ENCODE measurements at regions not wholly inside any gene's neighbourhood (a gene's known extent, or its start where the extent isn't known, plus 50 kb on each side); places are given as distances from the start of the nearest gene placed in this dataset.

- Histone ChIP-seq H2AFZ (ENCODE audit: control insufficient read depth, low read length) (no peak overlapping the region), H3K4me1 (ENCODE audit: control insufficient read depth, extremely low read depth, insufficient read depth, low read length) (no peaks in the 10 kb centered on the region), H3K27me3 (ENCODE audit: control insufficient read depth, extremely low read depth, insufficient read depth, low read length) (peaks cover 28% of the 10 kb centered on the region), H3K4me3 (ENCODE audit: control insufficient read depth in 2 of 3, extremely low read depth in 1 of 3, insufficient read depth in 2 of 3, low read depth in 1 of 3, low read length in 3 of 3) (no peak overlapping the region), H3K79me2 (ENCODE audit: control insufficient read depth, insufficient read depth, low read length) (no peaks in the 10 kb centered on the region), H3K36me3 (ENCODE audit: control insufficient read depth in 2 of 2, extremely low read depth in 1 of 2, insufficient read depth in 2 of 2, low read length in 2 of 2) (no peaks in the 10 kb centered on the region), H3K9me1 (ENCODE audit: control insufficient read depth, extremely low read depth, insufficient read depth, low read length) (no peaks in the 10 kb centered on the region), H3K9ac (ENCODE audit: control insufficient read depth, extremely low read depth, insufficient read depth, low read length) (no peak overlapping the region), H3K9me3 (ENCODE audit: control insufficient read depth, low read depth, low read length) (no peaks in the 10 kb centered on the region), H3K4me2 (ENCODE audit: control insufficient read depth, extremely low read depth, insufficient read depth, low read depth, low read length) (no peak overlapping the region), H3K27ac (ENCODE audit: control insufficient read depth, insufficient read depth, low read length) (no peak overlapping the region), H4K20me1 (ENCODE audit: control insufficient read depth, extremely low read depth, insufficient read depth, low read length) (no peaks in the 10 kb centered on the region)
- no peak for DNase-seq (ENCODE audit: low read depth, low spot score)
- TF ChIP-seq EZH2 (IDR thresholded peaks at IDR 0.05; ENCODE audit: low read length) (no peak), CTCF (optimal IDR thresholded peaks at IDR 0.05 in 1 of 3, IDR thresholded peaks at IDR 0.05 in 1 of 3, conservative IDR thresholded peaks at IDR 0.05 in 1 of 3; ENCODE audit: extremely low read depth in 1 of 3, insufficient read depth in 2 of 3, low read length in 3 of 3) (no peak)
- dilution Hi-C loops (cut with MboI; ENCODE audit: extremely low pct_ligation_motif_present, low sequenced_read_pairs), result no loop called here
- no peak for FAIRE-seq
These were observed 148.2 kb upstream of the FSTL4 start for GRCh38 chr5:133760532-133760931.

GRCh38 chr5:133758641-133759040 is 146.3 kb upstream of the FSTL4 start:
- H2AFZ ChIP-seq (ENCODE audit: control insufficient read depth, low read length), result no peak overlapping the region
- FAIRE-seq (no peak), DNase-seq (ENCODE audit: low read depth, low spot score) (no peak)
- no peaks in the 10 kb centered on the region for H3K79me2 ChIP-seq (ENCODE audit: control insufficient read depth, insufficient read depth, low read length)
- no peak for TF ChIP-seq CTCF (optimal IDR thresholded peaks at IDR 0.05 in 1 of 3, IDR thresholded peaks at IDR 0.05 in 1 of 3, conservative IDR thresholded peaks at IDR 0.05 in 1 of 3; ENCODE audit: extremely low read depth in 1 of 3, insufficient read depth in 2 of 3, low read length in 3 of 3)
- TF ChIP-seq EZH2 (IDR thresholded peaks at IDR 0.05; ENCODE audit: low read length), result no peak
- no peaks in the 10 kb centered on the region for H3K9me3 ChIP-seq (ENCODE audit: control insufficient read depth, low read depth, low read length)
- dilution Hi-C loops (cut with MboI; ENCODE audit: extremely low pct_ligation_motif_present, low sequenced_read_pairs), result no loop called here
- no peak overlapping the region for H3K9ac ChIP-seq (ENCODE audit: control insufficient read depth, extremely low read depth, insufficient read depth, low read length)
- no peaks in the 10 kb centered on the region for H4K20me1 ChIP-seq (ENCODE audit: control insufficient read depth, extremely low read depth, insufficient read depth, low read length)
- no peaks in the 10 kb centered on the region for H3K36me3 ChIP-seq (ENCODE audit: control insufficient read depth in 2 of 2, extremely low read depth in 1 of 2, insufficient read depth in 2 of 2, low read length in 2 of 2)
- no peak overlapping the region for H3K4me2 ChIP-seq (ENCODE audit: control insufficient read depth, extremely low read depth, insufficient read depth, low read depth, low read length)
- no peak overlapping the region for H3K27ac ChIP-seq (ENCODE audit: control insufficient read depth, insufficient read depth, low read length)
- peaks cover 24% of the 10 kb centered on the region for H3K27me3 ChIP-seq (ENCODE audit: control insufficient read depth, extremely low read depth, insufficient read depth, low read length)
- no peaks in the 10 kb centered on the region for H3K9me1 ChIP-seq (ENCODE audit: control insufficient read depth, extremely low read depth, insufficient read depth, low read length)
- no peak overlapping the region for H3K4me3 ChIP-seq (ENCODE audit: control insufficient read depth in 2 of 3, extremely low read depth in 1 of 3, insufficient read depth in 2 of 3, low read depth in 1 of 3, low read length in 3 of 3)
- peaks cover 5% of the 10 kb centered on the region for H3K4me1 ChIP-seq (ENCODE audit: control insufficient read depth, extremely low read depth, insufficient read depth, low read length)
